ENCODE measurements at regions not wholly inside any gene's neighbourhood (a gene's known extent, or its start where the extent isn't known, plus 50 kb on each side); places are given as distances from the start of the nearest gene placed in this dataset.
"Not testable (repeated sequence)": the region's sequence is repeated elsewhere in the genome, so short reads cannot be mapped to it uniquely, and the experiment has no call there.

DNA sequence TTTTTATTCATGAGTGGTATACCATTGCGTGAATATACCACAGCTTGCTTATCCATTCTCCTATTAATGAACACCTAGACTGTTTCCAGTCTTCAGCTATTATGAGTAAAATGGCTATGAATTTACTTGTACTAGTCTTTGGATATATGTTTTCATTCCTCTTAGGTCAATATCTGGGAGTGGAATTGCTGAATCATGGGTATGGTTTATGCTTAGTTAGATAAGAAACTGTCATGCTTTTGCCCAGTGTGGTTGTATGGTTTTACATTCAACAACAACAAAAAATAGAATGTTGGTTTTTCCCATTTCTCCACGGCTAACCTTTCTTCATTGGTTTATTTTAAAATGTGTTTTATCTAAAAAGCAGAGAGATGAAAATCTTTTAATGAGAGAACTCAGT lies 308.3 kb downstream of the PHF14 start:
- intact Hi-C loops (cut with DNase I): no loop called here
- ATAC-seq (no peak), DNase-seq (no peak)
- TF ChIP-seq, protein P1, sequence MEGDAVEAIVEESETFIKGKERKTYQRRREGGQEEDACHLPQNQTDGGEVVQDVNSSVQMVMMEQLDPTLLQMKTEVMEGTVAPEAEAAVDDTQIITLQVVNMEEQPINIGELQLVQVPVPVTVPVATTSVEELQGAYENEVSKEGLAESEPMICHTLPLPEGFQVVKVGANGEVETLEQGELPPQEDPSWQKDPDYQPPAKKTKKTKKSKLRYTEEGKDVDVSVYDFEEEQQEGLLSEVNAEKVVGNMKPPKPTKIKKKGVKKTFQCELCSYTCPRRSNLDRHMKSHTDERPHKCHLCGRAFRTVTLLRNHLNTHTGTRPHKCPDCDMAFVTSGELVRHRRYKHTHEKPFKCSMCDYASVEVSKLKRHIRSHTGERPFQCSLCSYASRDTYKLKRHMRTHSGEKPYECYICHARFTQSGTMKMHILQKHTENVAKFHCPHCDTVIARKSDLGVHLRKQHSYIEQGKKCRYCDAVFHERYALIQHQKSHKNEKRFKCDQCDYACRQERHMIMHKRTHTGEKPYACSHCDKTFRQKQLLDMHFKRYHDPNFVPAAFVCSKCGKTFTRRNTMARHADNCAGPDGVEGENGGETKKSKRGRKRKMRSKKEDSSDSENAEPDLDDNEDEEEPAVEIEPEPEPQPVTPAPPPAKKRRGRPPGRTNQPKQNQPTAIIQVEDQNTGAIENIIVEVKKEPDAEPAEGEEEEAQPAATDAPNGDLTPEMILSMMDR (IDR thresholded peaks at IDR 0.05): no peak
- no peaks in the 10 kb centered on the region for H3K36me3 ChIP-seq
- peaks cover 0 to 8% (median 0%) of the 10 kb centered on the region in 11 donors for H3K9me3 ChIP-seq
- no peaks in the 10 kb centered on the region for H3K4me1 ChIP-seq
- no peaks in the 10 kb centered on the region for H3K27me3 ChIP-seq
- H3K4me3 ChIP-seq: no peak overlapping the region
- no peak overlapping the region for H3K27ac ChIP-seq
- 47 to 69% methylated on average over 2 of the region's 2 CpGs for WGBS, 2 donors

DNA sequence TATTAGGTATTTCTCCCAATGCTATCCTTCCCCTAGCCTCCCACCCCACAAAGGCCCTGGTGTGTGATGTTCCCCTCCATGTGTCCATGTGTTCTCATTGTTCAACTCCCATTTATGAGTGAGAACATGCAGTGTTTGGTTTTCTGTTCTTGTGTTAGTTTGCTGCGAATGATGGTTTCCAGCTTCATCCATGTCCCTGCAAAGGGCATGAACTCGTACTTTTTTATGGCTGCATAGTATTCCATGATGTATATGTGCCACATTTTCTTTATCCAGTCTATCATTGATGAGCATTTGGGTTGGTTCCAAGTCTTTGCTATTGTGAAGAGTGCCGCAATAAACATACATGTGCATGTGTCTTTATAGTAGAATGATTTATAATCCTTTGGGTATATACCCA lies 309.9 kb downstream of the PHF14 start:
- WGBS, 2 donors: 82 to 91% methylated on average over 3 of the region's 3 CpGs
- H3K27ac ChIP-seq; DNase-seq; H3K9me3 ChIP-seq; ATAC-seq; intact Hi-C loops (cut with DNase I); H3K27me3 ChIP-seq; H3K36me3 ChIP-seq; H3K4me3 ChIP-seq; H3K4me1 ChIP-seq: not testable (repeated sequence)

DNA sequence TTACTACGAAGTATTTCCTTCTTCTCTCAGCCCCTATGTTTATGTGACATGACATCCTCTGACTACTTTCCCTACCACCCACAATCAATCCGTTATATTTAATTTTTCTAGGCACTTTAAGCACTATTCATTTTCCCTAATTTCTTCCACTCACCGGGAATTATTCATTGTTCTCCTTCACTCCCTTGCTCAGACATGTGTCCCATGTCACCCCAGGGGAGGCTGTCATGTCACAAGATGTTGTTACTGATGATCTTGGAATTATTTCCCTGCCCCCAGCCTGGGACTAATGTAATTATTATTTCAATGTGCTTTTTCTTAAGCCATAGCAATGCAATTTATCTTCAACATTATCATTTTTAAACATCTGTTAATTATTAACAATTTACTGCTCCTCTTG lies 317.2 kb downstream of the PHF14 start:
- no peak for ATAC-seq

DNA sequence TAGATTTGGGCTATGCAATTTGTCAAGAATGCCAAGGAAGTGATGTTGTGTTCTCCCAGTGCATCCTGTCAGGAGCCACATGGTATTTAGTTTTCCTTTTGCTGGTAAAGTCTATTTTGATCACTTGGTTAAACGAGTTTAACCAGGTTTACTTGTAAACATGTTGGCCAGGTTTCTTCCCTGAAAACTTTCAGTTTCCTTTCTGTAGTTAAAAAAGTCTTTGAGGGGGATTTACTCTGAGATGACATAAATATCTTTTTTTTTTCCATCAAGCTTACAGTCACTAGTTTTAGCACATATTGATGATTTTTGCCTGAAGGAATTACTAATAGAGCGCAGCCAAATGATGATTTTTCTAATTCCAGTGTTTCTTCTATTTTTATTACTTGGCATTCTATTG lies 320.5 kb downstream of the PHF14 start:
- no peaks in the 10 kb centered on the region for H3K4me1 ChIP-seq
- DNase-seq (no peak), ATAC-seq (no peak)
- TF ChIP-seq, protein P1 (IDR thresholded peaks at IDR 0.05): no peak
- no peaks in the 10 kb centered on the region for H3K9me3 ChIP-seq
- no peak overlapping the region for H3K4me3 ChIP-seq
- no peak overlapping the region for H3K27ac ChIP-seq
- no peaks in the 10 kb centered on the region for H3K27me3 ChIP-seq
- no peaks in the 10 kb centered on the region for H3K36me3 ChIP-seq
- intact Hi-C loops (cut with DNase I): no loop called here
- 77 to 81% methylated on average over 2 of the region's 2 CpGs for WGBS, 2 donors

More for the DNA sequence above, 317.2 kb downstream of the PHF14 start:
- no peak overlapping the region for H3K4me3 ChIP-seq
- intact Hi-C loops (cut with DNase I): no loop called here
- TF ChIP-seq, protein P1 (IDR thresholded peaks at IDR 0.05): no peak
- no peaks in the 10 kb centered on the region for H3K36me3 ChIP-seq
- WGBS, 2 donors: 74 to 77% methylated on average over 3 of the region's 3 CpGs
- H3K27me3 ChIP-seq: no peaks in the 10 kb centered on the region
- no peak overlapping the region for H3K27ac ChIP-seq
- H3K9me3 ChIP-seq: no peaks in the 10 kb centered on the region
- DNase-seq: no peak
- H3K4me1 ChIP-seq: no peaks in the 10 kb centered on the region

DNA sequence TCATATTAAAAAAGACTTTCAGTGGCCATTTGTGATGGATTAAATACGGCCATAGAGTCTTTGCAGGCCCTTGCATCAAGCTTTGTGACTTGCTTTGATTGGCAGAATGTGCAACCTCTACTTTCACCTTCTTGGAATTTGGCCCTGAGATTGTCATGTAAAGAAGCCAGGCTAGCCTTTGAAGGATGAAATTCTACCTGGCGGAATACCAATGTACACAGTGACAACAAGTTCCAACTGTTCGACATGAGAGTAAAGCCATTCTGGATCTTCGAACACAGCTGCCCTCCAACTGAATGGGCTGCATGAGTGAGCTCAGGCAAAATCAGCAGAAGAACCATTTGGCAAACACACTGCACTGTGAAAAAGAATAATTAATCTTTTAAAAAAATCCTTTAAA lies 321.3 kb downstream of the PHF14 start:
- H3K4me3 ChIP-seq: no peak overlapping the region
- H3K4me1 ChIP-seq: no peaks in the 10 kb centered on the region
- intact Hi-C loops (cut with DNase I): no loop called here
- H3K27ac ChIP-seq: no peak overlapping the region
- ATAC-seq (no peak), DNase-seq (no peak)
- no peaks in the 10 kb centered on the region for H3K9me3 ChIP-seq
- H3K36me3 ChIP-seq: no peaks in the 10 kb centered on the region
- H3K27me3 ChIP-seq: no peaks in the 10 kb centered on the region
- 89 to 92% methylated on average over 4 of the region's 4 CpGs for WGBS, 2 donors
- TF ChIP-seq, protein P1 (IDR thresholded peaks at IDR 0.05): no peak
